Mesodermal cell (in vitro differentiated cells): ENCODE measurements at regions not wholly inside any gene's neighbourhood (a gene's known extent, or its start where the extent isn't known, plus 50 kb on each side); places are given as distances from the start of the nearest gene placed in this dataset.
A peak's percentile ranks its signal among the peaks of the same experiment; 100 is the strongest.

Experiments
- H3K27ac ChIP-seq: 2 replicates; pipeline ENCODE4 v1.7.0; 2013; ENCODE audit warnings: mild to moderate bottlenecking, low read depth, low read length, moderate library complexity; ENCODE audit not compliant: severe bottlenecking
- H3K36me3 ChIP-seq: 2 replicates; pipeline ENCODE4 v1.7.1; 2013; ENCODE audit warnings: mild to moderate bottlenecking, low read length, moderate library complexity; ENCODE audit not compliant: control insufficient read depth, insufficient read depth
- H3K4me1 ChIP-seq: one replicate; pipeline ENCODE4 v1.7.1; 2013; ENCODE audit warnings: mild to moderate bottlenecking, low read length; ENCODE audit not compliant: insufficient read depth, control insufficient read depth, poor library complexity, severe bottlenecking
- H3K4me3 ChIP-seq: 2 replicates; pipeline ENCODE4 v1.7.0; 2013; ENCODE audit warnings: low read length, control low read depth, mild to moderate bottlenecking; ENCODE audit not compliant: insufficient read depth, poor library complexity, severe bottlenecking; ENCODE audit errors: extremely low read depth
- H3K9me3 ChIP-seq: 2 replicates; pipeline ENCODE4 v1.7.1; 2013; ENCODE audit warnings: mild to moderate bottlenecking, low read length, moderate library complexity; ENCODE audit not compliant: control insufficient read depth
- WGBS, 2 experiments: methylation state at CpG; one replicate each; pipeline ENCODE4 v1.1.5; 2013; ENCODE audit warnings: missing lambda C conversion rate in 2 of 2; ENCODE audit not compliant: insufficient coverage in 2 of 2; 5-methylcytosine and 5-hydroxymethylcytosine counted together

- peak overlapping the region; percentile 70 for H3K27ac ChIP-seq
These were observed 248.0 kb downstream of the DRD1 start for GRCh38 chr5:175195698-175196656.

GRCh38 chr5:175181331-175181730 lies 262.7 kb downstream of the DRD1 start:
- WGBS, 2 experiments, result 77 to 83% methylated on average over 1 to 2 of the region's 3 CpGs
- no peaks in the 10 kb centered on the region for H3K36me3 ChIP-seq
- H3K27ac ChIP-seq, result no peak overlapping the region

More at GRCh38 chr5:175195698-175196656, 248.0 kb downstream of the DRD1 start:
- H3K4me1 ChIP-seq, result no peaks in the 10 kb centered on the region
- H3K36me3 ChIP-seq, result no peaks in the 10 kb centered on the region
- WGBS, 2 experiments, result 35 to 40% methylated on average over 5 to 9 of the region's 11 CpGs
- no peak overlapping the region for H3K4me3 ChIP-seq
- no peaks in the 10 kb centered on the region for H3K9me3 ChIP-seq

GRCh38 chr5:175170899-175171298 lies 273.1 kb downstream of the DRD1 start:
- H3K36me3 ChIP-seq, result no peaks in the 10 kb centered on the region
- no peaks in the 10 kb centered on the region for H3K4me1 ChIP-seq
- 100% methylated on average over 1 of the region's 1 CpG; no CpG with 5 or more reads in 1 of the 2 experiments for WGBS, 2 experiments
- H3K27ac ChIP-seq, result no peak overlapping the region
- no peaks in the 10 kb centered on the region for H3K9me3 ChIP-seq
- no peak overlapping the region for H3K4me3 ChIP-seq

More at GRCh38 chr5:175181331-175181730, 262.7 kb downstream of the DRD1 start:
- Histone ChIP-seq H3K4me3 (no peak overlapping the region), H3K9me3 (no peaks in the 10 kb centered on the region), H3K4me1 (no peaks in the 10 kb centered on the region)

- H3K36me3 ChIP-seq, result no peaks in the 10 kb centered on the region
- no peaks in the 10 kb centered on the region for H3K4me1 ChIP-seq
- H3K9me3 ChIP-seq, result no peaks in the 10 kb centered on the region
- WGBS, 2 experiments, result 95 to 97% methylated on average over 7 to 8 of the region's 8 CpGs
- H3K27ac ChIP-seq, result no peak overlapping the region
- H3K4me3 ChIP-seq, result no peak overlapping the region
These were observed 275.0 kb downstream of the DRD1 start for GRCh38 chr5:175168882-175169507.

- WGBS, 2 experiments, result 80 to 92% methylated on average over 2 of the region's 2 CpGs
- no peak overlapping the region for H3K27ac ChIP-seq
- no peaks in the 10 kb centered on the region for H3K36me3 ChIP-seq
- H3K4me1 ChIP-seq, result no peaks in the 10 kb centered on the region
- H3K4me3 ChIP-seq, result no peak overlapping the region
- no peaks in the 10 kb centered on the region for H3K9me3 ChIP-seq
These were observed 278.0 kb downstream of the DRD1 start for GRCh38 chr5:175166026-175166425.

- no peak overlapping the region for H3K27ac ChIP-seq
- WGBS, 2 experiments, result 87 to 88% methylated on average over 5 to 7 of the region's 10 CpGs
- no peak overlapping the region for H3K4me3 ChIP-seq
- H3K9me3 ChIP-seq, result no peaks in the 10 kb centered on the region
- H3K4me1 ChIP-seq, result no peaks in the 10 kb centered on the region
- no peaks in the 10 kb centered on the region for H3K36me3 ChIP-seq
These were observed 280.3 kb downstream of the DRD1 start for GRCh38 chr5:175163586-175164275.

GRCh38 chr5:175162036-175162435 lies 281.9 kb downstream of the DRD1 start:
- Histone ChIP-seq H3K36me3 (no peaks in the 10 kb centered on the region), H3K4me3 (no peak overlapping the region), H3K4me1 (no peaks in the 10 kb centered on the region), H3K9me3 (no peaks in the 10 kb centered on the region), H3K27ac (no peak overlapping the region)
- 92 to 93% methylated on average over 4 of the region's 6 CpGs for WGBS, 2 experiments

GRCh38 chr5:175159956-175160355 lies 284.0 kb downstream of the DRD1 start:
- Histone ChIP-seq H3K27ac (no peak overlapping the region), H3K36me3 (no peaks in the 10 kb centered on the region), H3K4me3 (no peak overlapping the region), H3K4me1 (no peaks in the 10 kb centered on the region), H3K9me3 (no peaks in the 10 kb centered on the region)
- WGBS, 2 experiments, result 86 to 100% methylated on average over 1 of the region's 3 CpGs

GRCh38 chr5:175148636-175149172 lies 295.3 kb downstream of the DRD1 start:
- Histone ChIP-seq H3K4me3 (no peak overlapping the region), H3K4me1 (no peaks in the 10 kb centered on the region), H3K36me3 (no peaks in the 10 kb centered on the region), H3K9me3 (peaks cover 15% of the 10 kb centered on the region), H3K27ac (no peak overlapping the region)
- WGBS, 2 experiments, result 100% methylated on average over 4 of the region's 8 CpGs; no CpG with 5 or more reads in 1 of the 2 experiments

GRCh38 chr5:175146733-175147132 lies 297.2 kb downstream of the DRD1 start:
- H3K4me1 ChIP-seq, result no peaks in the 10 kb centered on the region
- H3K4me3 ChIP-seq, result no peak overlapping the region
- peaks cover 15% of the 10 kb centered on the region for H3K9me3 ChIP-seq
- no peak overlapping the region for H3K27ac ChIP-seq
- H3K36me3 ChIP-seq, result no peaks in the 10 kb centered on the region
- WGBS, 2 experiments, result 88 to 89% methylated on average over 2 of the region's 5 CpGs
